Endothelial cell of umbilical vein (primary cell): ENCODE measurements at regions not wholly inside any gene's neighbourhood (a gene's known extent, or its start where the extent isn't known, plus 50 kb on each side); places are given as distances from the start of the nearest gene placed in this dataset.

Experiments used
- CTCF ChIP-seq, 2 donors: IDR thresholded peaks; 1 replicate in 1 of 2; 2 replicates in 1 of 2; pipeline ENCODE4 v1.5.1; 2011; ENCODE audit warnings: low read length in 2 of 2, mild to moderate bottlenecking in 2 of 2, moderate library complexity in 2 of 2, control low read depth in 1 of 2, inconsistent platforms in 1 of 2, low read depth in 1 of 2; ENCODE audit not compliant: insufficient read depth in 1 of 2; ENCODE audit errors: extremely low read depth in 1 of 2
- EZH2 ChIP-seq: IDR thresholded peaks from 2 replicates; pipeline ENCODE4 v1.6.1; 2012; ENCODE audit warnings: borderline replicate concordance, low read depth, mild to moderate bottlenecking, moderate library complexity, low read length, inconsistent platforms; ENCODE audit not compliant: severe bottlenecking
- JUN ChIP-seq: IDR thresholded peaks from 2 replicates; pipeline ENCODE4 v1.6.1; 2011; ENCODE audit warnings: borderline replicate concordance, low read depth; ENCODE audit not compliant: insufficient read length, insufficient read depth
- MAX ChIP-seq: IDR thresholded peaks from 2 replicates; pipeline ENCODE4 v1.6.1; 2011; ENCODE audit not compliant: insufficient read depth, insufficient read length
- MYC ChIP-seq: IDR thresholded peaks from one replicate; pipeline ENCODE4 v1.6.1; 2011; ENCODE audit warnings: mild to moderate bottlenecking, low read depth, low read length
- POLR2A ChIP-seq: IDR thresholded peaks from 2 replicates; pipeline ENCODE4 v1.6.1; 2012; ENCODE audit warnings: low read depth, mild to moderate bottlenecking, control low read depth, low read length
- POLR2AphosphoS5 ChIP-seq: IDR thresholded peaks from 2 replicates; pipeline ENCODE4 v1.6.1; 2012; ENCODE audit warnings: low read depth, mild to moderate bottlenecking, control low read depth, low read length, moderate library complexity; ENCODE audit not compliant: insufficient read depth

GRCh38 chr12:124114316-124114715 lies 141.3 kb downstream of the ZNF664 start:
- no peak for TF ChIP-seq EZH2
- TF ChIP-seq POLR2AphosphoS5: no peak
- no peak for TF ChIP-seq MYC
- no peak for TF ChIP-seq POLR2A
- TF ChIP-seq JUN: no peak
- no peak for TF ChIP-seq CTCF (IDR thresholded peaks at IDR 0.05; ENCODE audit: extremely low read depth in 1 of 2, insufficient read depth in 1 of 2, low read depth in 1 of 2, low read length in 2 of 2)
- no peak for TF ChIP-seq MAX
